HFFc6 (cell line): ENCODE measurements at regions not wholly inside any gene's neighbourhood (a gene's known extent, or its start where the extent isn't known, plus 50 kb on each side); places are given as distances from the start of the nearest gene placed in this dataset.
A peak's percentile ranks its signal among the peaks of the same experiment; 100 is the strongest.

Experiments
- DNase-seq: peaks from one replicate; pipeline ENCODE4 v3.0.0-alpha.2; 2018
- H3K27ac Mint-ChIP-seq: 2 replicates; pipeline ENCODE4 v1.8.0; 2020; ENCODE audit warnings: mild to moderate bottlenecking, mixed read lengths
- H3K27me3 Mint-ChIP-seq: 2 replicates; pipeline ENCODE4 v1.8.0; 2021; ENCODE audit warnings: mild to moderate bottlenecking, moderate library complexity, mixed read lengths; ENCODE audit not compliant: insufficient read depth
- H3K36me3 Mint-ChIP-seq: 2 replicates; pipeline ENCODE4 v1.8.0; 2021; ENCODE audit warnings: low read depth, mixed read lengths
- H3K4me1 Mint-ChIP-seq: 2 replicates; pipeline ENCODE4 v1.8.0; 2020; ENCODE audit warnings: low read depth, mixed read lengths
- H3K4me3 Mint-ChIP-seq: 2 replicates; pipeline ENCODE4 v1.8.0; 2020; ENCODE audit warnings: mild to moderate bottlenecking, moderate library complexity, mixed read lengths
- H3K9me3 Mint-ChIP-seq: 2 replicates; pipeline ENCODE4 v1.8.0; 2020; ENCODE audit warnings: mild to moderate bottlenecking, mixed read lengths
- CTCF ChIP-seq: fragments of 200-600 bp; sonication (generic); IDR thresholded peaks from 2 replicates; pipeline ENCODE4 v1.5.0; 2021; ENCODE audit warnings: antibody characterized with exemption, mild to moderate bottlenecking

GRCh38 chr7:19920166-19920565 is 146.7 kb upstream of the TMEM196 start:
- H3K36me3 Mint-ChIP-seq: no peaks in the 10 kb centered on the region
- peaks cover 27% of the 10 kb centered on the region for H3K9me3 Mint-ChIP-seq
- H3K4me3 Mint-ChIP-seq: no peak overlapping the region
- no peaks in the 10 kb centered on the region; the same call in 1 of the 2 replicates for H3K27me3 Mint-ChIP-seq
- DNase-seq: peak; percentile 0
- TF ChIP-seq CTCF: no peak
- no peaks in the 10 kb centered on the region for H3K4me1 Mint-ChIP-seq
- H3K27ac Mint-ChIP-seq: no peak overlapping the region

GRCh38 chr7:19919261-19920095 is 146.1 kb upstream of the TMEM196 start:
- Mint-ChIP-seq H3K27ac (no peak overlapping the region), H3K27me3 (no peaks in the 10 kb centered on the region), H3K36me3 (no peaks in the 10 kb centered on the region), H3K9me3 (peaks cover 27% of the 10 kb centered on the region), H3K4me3 (no peak overlapping the region), H3K4me1 (no peaks in the 10 kb centered on the region)
- no peak for TF ChIP-seq CTCF
- no peak for DNase-seq

GRCh38 chr7:19916046-19916445 is 142.6 kb upstream of the TMEM196 start:
- Mint-ChIP-seq H3K4me1 (no peaks in the 10 kb centered on the region), H3K9me3 (peaks cover 28% of the 10 kb centered on the region), H3K4me3 (no peak overlapping the region), H3K36me3 (no peaks in the 10 kb centered on the region), H3K27me3 (no peaks in the 10 kb centered on the region), H3K27ac (no peak overlapping the region)
- no peak for DNase-seq
- TF ChIP-seq CTCF: no peak

GRCh38 chr7:19915596-19915995 is 142.2 kb upstream of the TMEM196 start:
- H3K4me3 Mint-ChIP-seq: no peak overlapping the region
- no peak overlapping the region for H3K27ac Mint-ChIP-seq

GRCh38 chr7:19914866-19915265 is 141.4 kb upstream of the TMEM196 start:
- no peak for DNase-seq
- Mint-ChIP-seq H3K36me3 (no peaks in the 10 kb centered on the region), H3K27me3 (no peaks in the 10 kb centered on the region), H3K27ac (no peak overlapping the region), H3K4me1 (no peaks in the 10 kb centered on the region), H3K9me3 (peaks cover 31% of the 10 kb centered on the region), H3K4me3 (no peak overlapping the region)
- TF ChIP-seq CTCF: no peak

More at GRCh38 chr7:19915596-19915995, 142.2 kb upstream of the TMEM196 start:
- no peaks in the 10 kb centered on the region for H3K4me1 Mint-ChIP-seq
- H3K36me3 Mint-ChIP-seq: no peaks in the 10 kb centered on the region
- no peaks in the 10 kb centered on the region for H3K27me3 Mint-ChIP-seq
- H3K9me3 Mint-ChIP-seq: peaks cover 31% of the 10 kb centered on the region
- TF ChIP-seq CTCF: no peak
- DNase-seq: no peak
